Ovary (tissue), 7 donors: ENCODE measurements at regions not wholly inside any gene's neighbourhood (a gene's known extent, or its start where the extent isn't known, plus 50 kb on each side); places are given as distances from the start of the nearest gene placed in this dataset.
A peak's percentile ranks its signal among the peaks of the same experiment; 100 is the strongest.
"Not testable (repeated sequence)": the region's sequence is repeated elsewhere in the genome, so short reads cannot be mapped to it uniquely, and the experiment has no call there.

Experiments
- DNase-seq, 5 donors: peaks; one replicate each; pipeline ENCODE4 v3.0.0-alpha.2; 2019 to 2020
- H3K27ac ChIP-seq, 2 donors: fragments of 200-600 bp; one replicate each; pipeline versions ENCODE4 v1.5.1 to v1.8.0; 2019 to 2022
- H3K27me3 ChIP-seq: fragments of 200-600 bp; one replicate; pipeline ENCODE4 v1.8.0; 2022
- H3K36me3 ChIP-seq: fragments of 200-600 bp; sonication (generic); one replicate; pipeline ENCODE4 v1.5.1; 2019
- H3K4me1 ChIP-seq: one replicate; pipeline ENCODE4 v1.8.1; 2013; ENCODE audit warnings: mild to moderate bottlenecking, moderate library complexity; ENCODE audit not compliant: insufficient read depth
- H3K4me3 ChIP-seq: fragments of 200-600 bp; sonication (generic); one replicate; pipeline ENCODE4 v1.5.1; 2017
- H3K9me3 ChIP-seq, 2 donors: fragments of 200-600 bp in 1 of 2; sonication (generic) in 1 of 2; one replicate each; pipeline versions ENCODE4 v1.5.1 to v1.8.1; 2013 to 2019; ENCODE audit warnings: mild to moderate bottlenecking in 1 of 2, moderate library complexity in 1 of 2
- CTCF ChIP-seq, 3 donors: fragments of 450-650 bp in 2 of 3; fragments of 200-600 bp in 1 of 3; IDR thresholded peaks; one replicate each; pipeline versions ENCODE4 v1.5.1 to v1.8.0; 2016 to 2022; ENCODE audit warnings: antibody characterized with exemption in 3 of 3, mild to moderate bottlenecking in 1 of 3
- EP300 ChIP-seq: sonication (generic); formaldehyde crosslinking; IDR thresholded peaks from one replicate; pipeline ENCODE4 v1.6.1; 2017; ENCODE audit warnings: antibody characterized with exemption
- POLR2A ChIP-seq: fragments of 450-650 bp; IDR thresholded peaks from one replicate; pipeline ENCODE4 v1.6.1; 2017; ENCODE audit warnings: antibody characterized with exemption, mild to moderate bottlenecking, moderate library complexity
- WGBS, 3 donors: extraction: QIAGEN DNeasy Blood & Tissue Kit in 1 of 3; methylation state at CpG; one replicate each; pipeline versions ENCODE4 v1.1.5 to v1.1.7; 2013 to 2017; 5-methylcytosine and 5-hydroxymethylcytosine counted together
- intact Hi-C, 4 donors: fragments of 100-400 bp; cut with DNase I; formaldehyde crosslinking; loops; one replicate each; pipeline versions ENCODE4 v1.11.0 to v1.15.1; 2022 to 2023
- donor health status: DM: no; HTN: no; CAD: no; lungs with moderate emphysema.
- donor health status: DM: no; HTN: no; CAD: no.
- donor health status: Bipolar disorder and iron deficiency.
- donor health status: DM: no; HTN: no; CAD: no.
- donor health status: DM: yes; HTN: yes; CAD: no.

GRCh38 chr1:203559523-203559922 lies 65.6 kb downstream of the OPTC start:
- 61 to 68% (median 63%) methylated on average over 6 of the region's 6 CpGs for WGBS, 3 donors
- peaks cover 21% of the 10 kb centered on the region for H3K4me1 ChIP-seq
- no peak overlapping the region for H3K27ac ChIP-seq
- no peak for TF ChIP-seq CTCF (IDR thresholded peaks at IDR 0.05)
- TF ChIP-seq EP300: no peak
- intact Hi-C loops: no loop called here
- no peaks in the 10 kb centered on the region for H3K36me3 ChIP-seq
- H3K4me3 ChIP-seq: no peak overlapping the region
- peak in 4 of 5 donors; percentile 28 to 51 (median 36) for DNase-seq
- H3K27me3 ChIP-seq: no peaks in the 10 kb centered on the region
- no peaks in the 10 kb centered on the region for H3K9me3 ChIP-seq

- H3K27ac ChIP-seq, H3K4me3 ChIP-seq, intact Hi-C loops, DNase-seq, H3K9me3 ChIP-seq, H3K36me3 ChIP-seq, H3K27me3 ChIP-seq: not testable (repeated sequence)
- H3K4me1 ChIP-seq: peaks cover 11% of the 10 kb centered on the region
- WGBS, 3 donors: 91 to 96% (median 94%) methylated on average over 1 of the region's 1 CpG
These were observed 64.9 kb upstream of the ATP2B4 start for GRCh38 chr1:203561761-203562160.

- H3K36me3 ChIP-seq: no peaks in the 10 kb centered on the region
- H3K27ac ChIP-seq: no peak overlapping the region
- H3K4me1 ChIP-seq: peaks cover 4% of the 10 kb centered on the region
- DNase-seq: no peak
- H3K9me3 ChIP-seq: no peaks in the 10 kb centered on the region
- TF ChIP-seq CTCF (IDR thresholded peaks at IDR 0.05) (no peak), POLR2A (no peak), EP300 (no peak)
- H3K27me3 ChIP-seq: no peaks in the 10 kb centered on the region
- 56 to 62% (median 58%) methylated on average over 2 of the region's 2 CpGs for WGBS, 3 donors
- intact Hi-C loops: no loop called here
- no peak overlapping the region for H3K4me3 ChIP-seq
These were observed 63.3 kb upstream of the ATP2B4 start for GRCh38 chr1:203563291-203563690.

GRCh38 chr1:203564024-203564423 lies 62.6 kb upstream of the ATP2B4 start:
- no peak overlapping the region for H3K4me3 ChIP-seq
- TF ChIP-seq EP300 (no peak), POLR2A (no peak), CTCF (IDR thresholded peaks at IDR 0.05) (no peak)
- no peaks in the 10 kb centered on the region for H3K27me3 ChIP-seq
- H3K9me3 ChIP-seq: no peaks in the 10 kb centered on the region
- DNase-seq: no peak
- intact Hi-C loops: no loop called here
- no peaks in the 10 kb centered on the region for H3K36me3 ChIP-seq
- 60 to 69% (median 69%) methylated on average over 5 of the region's 5 CpGs for WGBS, 3 donors
- no peaks in the 10 kb centered on the region for H3K4me1 ChIP-seq
- no peak overlapping the region for H3K27ac ChIP-seq

- no peak for DNase-seq
- Histone ChIP-seq H3K36me3 (no peaks in the 10 kb centered on the region), H3K4me3 (no peak overlapping the region), H3K27ac (no peak overlapping the region), H3K4me1 (no peaks in the 10 kb centered on the region), H3K9me3 (no peaks in the 10 kb centered on the region), H3K27me3 (no peaks in the 10 kb centered on the region)
- intact Hi-C loops: no loop called here
- 89 to 97% (median 96%) methylated on average over 3 of the region's 3 CpGs for WGBS, 3 donors
- TF ChIP-seq CTCF (IDR thresholded peaks at IDR 0.05) (no peak), EP300 (no peak), POLR2A (no peak)
These were observed 61.6 kb upstream of the ATP2B4 start for GRCh38 chr1:203565049-203565448.
